NCI-H146 (cell line): ENCODE measurements at regions not wholly inside any gene's neighbourhood (a gene's known extent, or its start where the extent isn't known, plus 50 kb on each side); places are given as distances from the start of the nearest gene placed in this dataset.

Source experiments
- DNase-seq: peaks from one replicate; lab custom pipeline; 2025; lab: John Stamatoyannopoulos, UW

DNA sequence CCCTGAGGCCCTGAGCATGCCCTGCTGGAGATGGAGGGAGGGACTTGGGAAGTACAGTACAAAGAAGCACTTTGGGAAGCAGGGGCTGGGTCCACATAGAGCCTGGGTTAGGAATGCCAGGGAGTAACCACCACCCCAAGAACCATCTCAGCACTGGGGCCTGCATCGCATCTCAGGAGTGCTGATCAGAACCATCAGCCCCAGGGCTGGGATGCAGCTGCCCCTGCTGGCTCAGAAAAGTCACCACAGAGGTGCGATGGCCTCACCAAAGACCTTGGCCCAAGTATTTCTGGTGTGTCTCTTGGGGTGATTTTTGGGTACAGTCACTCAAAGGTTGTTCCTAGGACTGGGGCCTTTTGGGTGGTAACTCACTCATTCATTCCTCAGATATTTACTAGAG, 236.8 kb upstream of the MVB12B start:
- no peak for DNase-seq

DNA sequence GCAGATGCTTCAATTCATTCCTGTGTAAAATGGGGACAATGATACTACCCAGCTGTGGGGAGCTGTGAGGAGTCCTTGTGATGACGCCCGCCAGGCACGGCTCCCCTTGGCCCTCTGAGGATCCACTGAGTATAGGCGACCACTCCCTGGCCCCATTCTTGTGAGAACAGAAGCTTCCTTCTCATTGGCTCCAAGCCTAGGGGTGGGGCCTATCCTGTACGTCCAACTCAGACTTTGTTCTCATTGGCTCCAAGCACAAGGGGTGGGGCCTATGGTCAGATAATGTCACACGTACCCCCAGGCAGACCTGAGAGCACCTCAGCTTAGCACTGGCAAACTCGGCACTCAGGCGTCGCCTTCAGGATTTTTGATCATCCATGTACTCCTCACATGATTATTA, 232.9 kb upstream of the MVB12B start:
- no peak for DNase-seq

DNA sequence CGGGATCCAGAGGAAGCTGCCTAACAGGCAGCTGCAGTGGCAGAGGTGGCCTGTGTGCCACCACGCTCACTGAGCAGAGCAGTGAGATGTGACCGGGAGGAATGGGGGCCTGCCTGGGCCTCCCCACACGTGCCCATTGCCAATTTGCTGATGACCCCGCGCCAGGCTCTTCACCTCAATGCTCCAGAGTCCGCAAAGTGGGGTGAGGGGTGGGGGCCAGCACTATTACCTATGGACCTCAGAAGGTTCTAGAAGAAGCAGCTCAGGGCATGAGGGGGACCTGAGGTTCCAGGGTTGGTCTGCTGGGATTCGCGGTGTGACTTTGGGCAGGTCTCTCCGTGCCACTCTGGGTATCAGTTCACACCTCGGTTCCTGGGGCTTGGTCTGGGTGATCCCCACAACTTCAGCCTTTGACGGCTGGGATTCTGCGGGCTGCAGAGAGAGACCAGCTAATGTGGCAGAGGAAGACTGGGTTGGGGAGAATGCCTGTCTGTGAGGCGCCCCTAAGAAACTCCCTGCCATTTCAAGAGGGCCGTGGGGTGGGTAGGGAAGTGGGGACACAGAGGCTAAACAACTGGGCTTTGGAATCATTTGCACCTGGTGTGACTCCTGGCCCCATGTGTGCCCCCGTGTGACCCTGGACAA, 231.0 kb upstream of the MVB12B start:
- DNase-seq: no peak

DNA sequence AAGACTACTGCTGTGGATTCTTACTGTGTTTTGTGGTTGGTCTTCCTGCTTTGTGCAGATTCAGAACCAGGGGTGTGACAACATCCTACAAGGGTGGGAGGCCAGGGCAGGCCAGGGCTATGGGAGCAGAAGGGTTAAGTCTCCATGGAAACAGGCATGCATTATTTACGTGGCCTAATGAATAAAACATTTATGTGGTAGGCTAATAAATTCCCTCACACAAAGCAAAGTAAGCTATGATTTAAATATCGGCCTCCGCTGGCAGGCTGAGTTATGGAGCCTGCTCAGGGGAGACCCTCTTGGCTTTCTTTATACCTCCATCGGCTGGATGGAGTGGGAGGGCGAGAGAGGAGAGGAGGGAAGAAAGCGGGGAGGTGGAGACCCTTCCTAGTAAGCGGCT, 230.3 kb upstream of the MVB12B start:
- DNase-seq: no peak

DNA sequence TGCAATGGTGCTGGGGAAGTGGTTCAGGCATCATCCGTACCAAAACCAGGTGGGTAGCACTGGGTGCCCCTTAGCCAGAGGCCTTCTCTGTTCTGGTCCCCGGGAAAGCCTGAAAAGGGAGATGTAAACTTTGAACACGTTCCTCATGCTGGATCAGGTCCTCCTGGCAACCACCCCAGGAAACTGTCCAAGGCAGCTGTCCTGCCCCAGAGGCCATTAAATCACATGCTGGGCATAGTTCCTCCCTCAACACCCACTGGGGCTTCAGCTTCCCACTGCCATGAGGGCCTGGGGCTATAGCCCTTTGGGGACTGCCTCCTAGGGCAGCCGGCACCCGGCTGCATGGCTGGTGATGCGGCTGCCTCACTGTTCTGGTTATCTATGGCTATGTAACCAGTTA, 228.9 kb upstream of the MVB12B start:
- no peak for DNase-seq

DNA sequence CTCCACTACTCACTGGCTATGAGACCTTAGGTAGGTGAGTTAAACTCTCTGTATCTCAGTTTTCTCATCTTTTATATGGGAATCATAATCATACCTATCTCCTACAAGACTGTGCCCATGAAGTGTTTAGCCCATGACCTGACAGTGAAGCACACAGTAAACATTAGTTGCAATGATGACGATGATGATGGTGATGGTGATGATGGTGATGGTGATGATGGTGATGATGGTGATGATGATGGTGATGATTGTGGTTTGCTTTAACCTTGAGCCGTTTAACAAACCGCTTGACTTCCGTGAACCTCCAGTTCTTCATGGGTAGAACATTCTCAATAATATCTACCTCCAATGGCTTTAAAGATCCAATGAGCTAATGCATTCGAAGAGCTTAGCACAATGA, 220.2 kb upstream of the MVB12B start:
- DNase-seq: no peak

DNA sequence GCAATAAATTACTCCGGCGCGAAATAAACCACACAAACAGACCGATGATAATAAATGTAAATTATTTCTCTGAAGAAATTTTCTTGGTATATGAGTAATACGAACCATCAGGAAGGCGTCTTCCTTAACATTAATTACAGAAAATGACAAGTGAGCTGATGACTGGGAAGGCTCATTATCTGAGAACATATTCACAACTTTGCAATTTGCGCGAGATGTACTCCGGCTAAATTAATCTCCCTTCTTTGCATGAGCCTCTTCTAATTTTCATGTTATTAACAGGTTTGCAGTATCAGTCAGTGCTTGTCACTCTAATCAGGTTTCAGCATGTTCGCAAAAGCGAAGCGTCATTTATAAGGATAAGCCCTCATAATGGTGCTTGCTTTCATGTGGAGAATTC, 218.9 kb upstream of the MVB12B start:
- no peak for DNase-seq

DNA sequence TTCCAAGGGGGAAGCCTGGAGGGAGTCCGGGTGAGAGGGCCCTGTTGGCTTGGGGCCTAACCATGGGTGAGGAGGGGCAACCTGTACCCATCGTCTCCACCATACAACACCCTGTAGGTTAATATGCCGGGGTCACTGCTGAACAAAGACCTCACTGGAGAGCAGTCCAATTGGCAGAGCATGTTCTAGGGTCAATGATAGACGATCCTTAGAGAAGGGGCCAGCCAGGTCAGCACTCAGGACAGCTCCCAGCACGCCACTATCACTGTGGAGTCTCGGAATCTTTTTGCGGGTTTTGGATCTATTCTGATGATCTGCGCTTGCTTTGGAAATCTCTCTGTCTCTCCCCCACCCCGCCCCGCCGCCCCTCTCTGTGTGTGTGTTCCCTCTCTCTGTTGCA, 218.4 kb upstream of the MVB12B start:
- no peak for DNase-seq

DNA sequence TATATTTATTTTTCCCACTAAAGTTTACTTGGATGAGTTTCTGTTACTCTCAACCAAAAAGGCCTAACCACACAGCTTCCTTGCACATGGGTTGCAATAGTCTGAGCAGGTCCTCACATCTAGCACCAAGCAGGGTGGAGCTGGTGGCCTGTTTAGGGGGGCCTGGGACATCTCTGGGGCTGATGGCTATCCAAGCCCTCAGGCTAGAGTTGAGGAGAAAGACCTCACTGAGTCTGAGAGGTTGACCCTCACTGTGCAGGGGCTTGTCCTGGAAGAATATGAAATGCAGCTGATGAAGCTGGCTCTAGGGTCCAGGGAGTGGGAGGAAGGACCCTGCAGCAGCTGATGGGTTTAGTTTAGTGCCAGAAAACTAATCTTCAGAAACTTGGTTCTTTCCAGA, 217.1 kb upstream of the MVB12B start:
- no peak for DNase-seq

DNA sequence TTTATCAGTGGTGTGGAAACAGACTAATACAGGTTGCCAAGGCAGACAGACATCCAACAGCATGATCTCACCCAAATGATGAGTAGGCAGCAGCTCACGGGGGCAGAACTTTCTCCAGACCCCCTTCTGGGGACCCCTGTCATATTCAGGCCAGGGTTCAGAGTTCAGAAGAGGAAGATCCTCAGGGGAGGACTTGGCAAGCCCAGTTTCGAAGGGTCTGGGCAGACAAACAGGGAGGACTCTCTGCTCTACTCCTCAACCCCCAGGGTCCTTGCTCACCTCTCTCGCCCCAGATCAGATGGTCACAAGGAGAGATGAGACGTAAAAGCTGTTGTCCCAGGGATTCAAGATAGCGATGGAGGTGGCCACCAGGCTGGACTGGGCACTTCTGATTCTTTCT, 215.1 kb upstream of the MVB12B start:
- DNase-seq: no peak

DNA sequence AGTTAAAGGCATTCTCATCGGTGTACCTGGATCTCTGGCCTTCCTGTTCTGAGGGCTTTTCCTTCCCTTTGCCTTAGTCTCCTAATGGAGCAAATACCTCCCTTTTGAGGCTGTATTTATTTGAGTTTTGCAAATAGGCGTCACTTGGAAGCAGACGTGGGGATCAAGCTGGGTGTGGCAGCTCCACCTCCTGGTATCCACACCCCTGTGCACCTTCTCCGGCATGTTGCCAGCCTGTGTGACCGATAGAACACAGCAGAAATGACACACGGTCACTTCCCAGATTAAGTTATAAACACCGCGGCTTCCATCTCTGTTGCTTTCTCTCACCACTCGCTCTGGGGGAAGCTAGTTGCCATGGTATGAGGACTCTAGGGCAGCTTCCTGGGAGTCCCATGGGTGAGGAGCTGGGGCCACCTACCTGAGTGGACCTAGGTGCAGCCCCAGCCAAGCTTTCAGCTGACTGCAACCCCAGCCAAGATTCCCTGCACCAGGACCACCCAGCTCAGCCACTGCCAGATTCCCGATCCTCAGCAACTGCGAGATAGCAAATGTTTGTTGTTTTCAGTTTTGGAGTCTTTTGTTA, 214.4 kb upstream of the MVB12B start:
- no peak for DNase-seq

DNA sequence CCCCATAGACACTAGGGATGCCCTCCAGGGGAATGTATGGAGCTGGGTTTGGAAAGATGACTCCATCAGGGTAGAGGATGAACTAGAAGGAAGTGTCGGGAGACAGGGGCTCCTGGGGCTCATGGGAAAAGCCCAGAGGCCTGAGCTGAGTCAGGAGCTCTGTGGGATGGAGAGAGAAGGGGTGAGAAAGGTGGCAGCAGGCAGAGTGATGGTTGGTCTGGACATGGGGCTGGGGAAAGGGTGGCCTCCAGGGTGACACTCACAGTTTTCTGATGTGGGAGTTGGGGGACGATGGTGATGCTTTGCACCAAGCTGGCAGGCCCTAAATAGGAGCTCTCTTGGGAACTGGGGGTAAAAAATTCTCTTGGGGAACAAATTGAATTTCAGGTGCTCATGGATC, 213.5 kb upstream of the MVB12B start:
- no peak for DNase-seq

DNA sequence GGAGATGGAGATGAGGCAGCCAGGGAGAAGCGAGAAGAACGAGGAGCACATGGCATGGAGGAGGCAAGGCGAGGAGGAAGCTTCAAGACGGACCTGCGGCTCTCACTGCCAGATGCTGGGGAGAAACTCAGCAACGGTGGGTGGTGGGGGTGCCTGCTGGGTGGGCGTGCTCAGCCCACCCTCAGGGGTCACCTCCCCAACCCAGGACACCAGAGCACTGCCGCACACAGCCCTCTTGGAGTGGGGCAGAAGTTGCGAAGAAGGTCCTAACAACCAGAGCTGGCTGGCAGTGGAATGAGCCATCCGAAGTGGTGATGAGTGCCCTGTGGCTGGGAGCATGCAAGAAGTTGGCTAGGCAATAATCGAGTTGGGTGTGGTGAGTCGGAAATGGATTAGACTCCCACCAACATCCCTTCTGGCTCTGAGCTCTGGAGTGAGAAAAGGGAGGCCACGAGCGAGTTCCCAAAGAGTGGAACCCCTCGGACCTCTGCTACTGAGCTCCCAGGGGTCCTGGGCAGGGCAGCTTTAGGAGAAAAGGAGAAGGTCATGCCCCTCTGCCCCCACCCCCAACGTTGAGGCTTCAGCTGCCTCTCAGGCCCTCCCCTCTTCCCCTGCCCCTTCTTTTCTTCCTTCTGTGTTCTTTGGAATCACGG, 212.7 kb upstream of the MVB12B start:
- no peak for DNase-seq

DNA sequence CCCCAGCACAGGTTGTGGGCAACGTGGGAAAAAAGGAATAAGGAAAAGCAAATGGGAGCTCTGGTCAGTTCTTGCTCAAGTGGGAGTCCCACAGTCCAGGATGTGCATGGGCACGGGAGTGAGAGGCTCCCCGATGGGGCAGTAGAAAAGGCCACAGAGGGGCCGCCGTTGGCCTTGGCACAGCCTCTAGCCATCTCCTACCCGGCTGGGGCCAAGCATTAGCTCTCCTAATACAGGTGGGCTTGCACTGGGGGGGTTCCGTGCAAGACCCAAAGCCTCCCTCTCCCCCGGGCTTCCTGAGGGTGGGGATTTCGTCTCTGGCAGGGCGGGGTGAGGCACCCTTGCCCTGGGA, 212.2 kb upstream of the MVB12B start:
- no peak for DNase-seq

DNA sequence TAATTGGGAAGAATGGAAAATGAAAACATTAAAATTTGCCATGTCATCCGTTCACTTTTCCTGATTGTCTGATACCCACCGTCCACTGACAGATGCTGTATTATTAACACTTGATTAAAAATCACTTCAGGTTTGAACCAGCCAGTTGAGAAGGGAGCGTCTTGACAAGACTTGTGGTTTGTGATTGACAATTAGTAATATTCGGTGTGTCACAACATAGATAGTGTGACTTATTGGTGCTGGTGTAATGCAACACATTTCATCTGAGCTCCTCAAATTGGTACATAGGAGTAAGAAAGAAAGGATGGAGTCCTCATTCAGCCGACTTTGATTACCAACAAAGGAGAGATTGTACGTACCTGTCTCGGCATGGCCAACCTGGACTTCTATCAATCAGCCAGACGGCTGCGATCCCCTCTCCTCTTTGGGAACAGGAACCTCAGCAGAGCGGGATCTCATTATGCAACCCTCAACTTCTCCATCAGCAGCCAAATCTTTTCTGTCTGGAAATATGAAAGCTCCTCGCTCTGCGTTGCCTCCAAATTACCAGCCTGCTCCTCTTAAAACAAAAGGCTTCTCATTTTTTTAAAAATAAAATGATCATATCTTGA, 211.7 kb upstream of the MVB12B start:
- no peak for DNase-seq

DNA sequence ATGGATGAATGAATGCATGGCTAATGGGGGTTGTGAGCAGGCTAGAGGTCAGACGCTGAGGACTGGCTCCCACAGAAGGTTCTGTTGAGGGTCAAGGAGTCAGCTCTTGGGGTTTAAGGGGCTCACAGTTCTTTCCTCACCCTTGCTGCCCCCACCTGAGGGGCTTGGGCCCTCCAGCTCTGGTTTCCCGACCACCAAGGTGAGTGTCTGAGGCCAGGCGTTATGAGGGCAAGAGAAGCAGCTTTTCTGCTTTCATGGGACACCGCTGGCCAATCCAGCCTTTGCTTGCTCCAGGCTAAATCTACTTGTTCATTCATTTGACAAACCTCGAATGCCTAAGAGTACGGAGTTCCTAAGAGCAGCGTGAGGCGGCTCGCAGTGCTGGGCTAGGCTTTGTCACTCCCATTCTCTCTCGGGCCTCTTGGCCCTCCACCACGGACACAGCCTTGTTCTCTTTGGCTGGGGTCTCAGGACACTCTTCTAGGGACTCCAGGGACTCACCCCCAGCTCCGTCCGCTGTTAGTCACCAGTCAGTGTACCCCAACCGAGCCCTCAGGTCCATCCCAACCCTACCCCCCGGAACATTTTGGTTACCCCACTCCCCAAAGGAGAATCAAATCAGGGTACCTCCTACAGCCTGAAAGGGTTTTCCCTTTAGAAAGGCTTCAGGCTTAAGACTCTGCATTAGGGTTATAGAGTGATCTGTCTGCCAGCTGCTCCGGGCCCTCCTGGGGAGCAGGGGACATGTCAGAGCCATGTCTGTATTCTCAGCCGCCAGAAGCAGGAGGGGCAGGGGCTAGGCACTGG, 210.1 kb upstream of the MVB12B start:
- DNase-seq: no peak

DNA sequence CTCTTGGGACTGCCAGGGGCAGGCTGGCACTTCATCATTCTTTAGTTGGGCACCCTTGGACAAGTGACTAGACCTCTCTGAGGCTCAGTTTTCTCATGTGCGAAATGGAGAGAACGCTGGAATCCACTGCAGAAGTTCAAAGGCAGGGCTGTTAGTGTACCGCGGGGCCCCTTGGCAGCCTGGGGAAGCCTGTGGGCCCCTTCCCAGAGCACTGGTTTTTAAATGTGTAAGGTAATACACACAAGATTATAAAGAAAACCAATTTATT, 209.5 kb upstream of the MVB12B start:
- no peak for DNase-seq

DNA sequence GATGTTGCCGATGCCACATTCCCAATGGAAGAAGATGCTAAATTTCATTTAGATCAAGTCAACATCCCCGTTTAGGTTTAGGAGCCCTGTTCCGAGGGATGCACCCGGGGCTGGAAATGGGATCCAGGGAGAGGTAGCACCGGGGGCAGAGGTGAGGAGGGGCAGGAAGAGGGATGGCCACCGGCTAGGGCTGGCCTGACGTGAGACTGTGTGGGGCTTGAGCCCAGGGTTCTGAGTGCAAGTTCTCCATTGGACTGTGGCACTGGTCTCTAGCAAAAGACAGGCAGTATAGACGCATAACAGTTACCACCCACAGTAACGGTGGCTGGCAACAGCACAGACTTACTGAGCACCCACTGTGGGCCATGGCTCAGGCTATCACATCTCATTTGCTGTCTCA, 209.0 kb upstream of the MVB12B start:
- no peak for DNase-seq

DNA sequence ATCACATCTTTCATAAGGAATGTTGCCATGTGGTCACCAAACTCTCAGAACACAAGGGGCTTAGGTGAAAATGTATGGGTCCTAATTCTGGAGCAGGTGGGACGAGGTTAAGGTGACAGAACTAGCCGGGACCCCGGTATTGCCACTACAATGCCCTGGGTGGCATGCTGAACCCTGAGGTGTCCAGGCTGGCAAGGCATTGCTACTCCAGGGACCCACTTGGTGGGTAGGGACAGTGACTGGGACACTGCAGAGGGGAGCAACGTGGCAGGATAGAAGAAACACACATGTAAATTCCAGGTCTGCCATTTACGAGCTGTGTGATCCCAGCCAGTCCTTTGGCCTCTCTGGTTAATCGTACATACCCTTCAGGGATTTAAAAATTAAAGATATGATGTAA, 206.9 kb upstream of the MVB12B start:
- no peak for DNase-seq

DNA sequence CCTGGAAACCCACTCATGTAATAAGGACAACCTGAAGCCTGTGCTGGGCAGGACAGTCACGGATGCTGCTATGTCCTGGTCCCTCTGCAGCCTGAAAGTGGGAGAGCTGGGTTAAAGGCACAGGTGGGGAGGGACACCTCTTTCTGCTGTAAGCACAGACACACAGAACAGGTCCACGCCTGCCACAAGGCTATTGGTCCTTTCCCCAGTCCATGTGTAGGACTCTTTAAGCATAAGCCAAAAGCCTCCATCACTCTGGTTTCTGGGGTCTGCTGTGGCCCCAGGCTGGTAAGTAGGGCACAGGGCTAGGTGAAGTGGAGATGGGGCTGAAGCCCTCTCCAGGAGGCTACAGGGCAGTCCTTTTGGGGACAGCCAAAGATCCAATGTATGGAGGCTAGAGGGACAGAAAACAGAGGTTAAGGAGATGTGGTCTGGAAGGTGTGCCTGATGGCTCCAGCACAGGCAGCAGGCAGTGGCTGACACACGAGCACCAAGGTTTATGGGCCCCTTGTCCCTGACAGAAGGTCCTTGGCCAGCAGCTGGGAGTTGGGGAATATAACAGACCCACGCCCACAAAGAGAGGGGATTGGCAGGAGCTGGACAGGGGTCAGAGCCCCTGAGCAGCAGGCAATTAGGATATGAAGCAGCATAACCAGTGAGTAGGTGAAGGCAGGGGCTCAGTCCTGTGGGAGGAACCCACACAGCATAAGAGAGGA, 203.6 kb upstream of the MVB12B start:
- DNase-seq: no peak

DNA sequence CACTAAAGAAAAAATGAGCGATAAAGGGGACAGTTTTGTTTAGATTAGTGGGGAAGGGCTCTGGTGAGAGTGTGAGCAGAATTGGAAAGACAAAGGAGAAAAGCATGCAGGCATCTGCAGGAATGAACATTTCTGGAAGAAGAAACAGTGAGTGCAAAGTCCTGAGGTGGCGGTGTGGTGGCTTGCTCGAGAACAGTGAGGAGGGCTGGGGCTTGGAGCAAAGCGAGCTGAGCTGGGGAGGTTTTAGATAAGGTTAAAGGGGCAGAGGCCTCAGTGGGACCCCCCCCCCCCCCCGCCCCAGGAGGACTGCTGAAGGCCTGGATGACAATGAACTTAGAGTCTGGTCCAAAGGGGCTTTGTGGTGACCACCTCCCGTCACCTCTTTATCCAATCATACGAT, 202.7 kb upstream of the MVB12B start:
- no peak for DNase-seq

DNA sequence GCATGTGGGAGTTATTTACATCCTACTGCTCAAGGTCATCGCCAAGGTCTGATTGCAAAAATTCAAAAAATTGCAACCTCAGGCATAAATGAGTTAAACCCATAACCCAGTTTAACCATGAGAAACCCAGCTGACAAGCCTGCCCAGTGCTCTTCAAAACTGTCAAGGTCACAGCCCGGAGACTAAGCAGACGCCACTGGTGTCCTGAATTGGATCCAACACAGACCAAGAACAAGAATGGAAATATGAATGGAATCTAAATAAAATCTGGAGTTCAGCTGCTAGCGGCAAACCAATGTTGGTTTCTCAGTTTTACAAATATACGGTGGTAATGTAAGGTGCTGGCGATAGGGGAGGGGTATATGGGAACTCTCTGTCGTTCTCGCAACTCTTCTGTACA, 201.5 kb upstream of the MVB12B start:
- no peak for DNase-seq
